GM19324 (cell line): ENCODE measurements at regions not wholly inside any gene's neighbourhood (a gene's known extent, or its start where the extent isn't known, plus 50 kb on each side); places are given as distances from the start of the nearest gene placed in this dataset.

Experiments
- ATAC-seq: cut with Tn5 transposase; IDR thresholded peaks from one replicate; pipeline ENCODE4 v1.9.1; 2021; ENCODE audit warnings: mild to moderate bottlenecking, moderate library complexity; ENCODE audit not compliant: unreplicated experiment, low FRiP score

DNA sequence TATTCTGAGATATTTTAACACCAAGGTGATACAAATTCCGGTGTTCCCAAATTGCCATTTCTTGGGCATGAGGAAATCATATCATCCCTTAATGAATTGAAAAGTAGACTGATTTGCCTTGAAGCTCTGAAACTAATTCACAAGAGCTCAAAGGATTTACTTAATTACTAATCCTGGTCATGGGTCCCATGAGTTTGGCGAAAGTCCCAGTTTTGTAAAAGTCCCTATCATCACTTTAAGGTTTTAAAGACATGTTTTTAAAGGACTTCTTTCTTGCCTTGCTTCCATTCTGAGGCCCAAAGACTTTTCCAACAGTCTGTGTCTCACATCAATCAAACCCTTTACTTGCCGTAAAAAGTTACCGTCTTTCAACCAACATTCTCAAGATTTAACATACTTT lies 377.9 kb downstream of the DNAJB9 start:
- no peak for ATAC-seq

DNA sequence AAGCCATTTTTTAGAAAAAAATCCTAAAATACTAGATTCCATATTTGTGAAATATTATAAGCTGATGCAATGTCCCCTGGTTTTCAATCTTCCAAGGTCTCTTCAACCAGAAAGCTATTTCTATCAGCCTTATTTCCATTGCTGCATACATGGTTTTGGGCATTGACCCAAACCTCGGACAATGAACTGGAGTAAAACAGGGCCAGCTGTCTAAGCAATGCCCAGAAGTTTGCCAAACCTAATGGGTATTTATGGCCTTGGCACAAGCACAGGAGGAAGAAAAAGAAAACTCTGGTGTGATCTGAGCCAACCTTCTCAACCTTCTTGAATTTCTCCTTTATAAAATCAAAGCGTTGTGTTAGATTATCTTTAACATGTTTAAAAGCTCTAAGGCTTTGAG lies 402.3 kb downstream of the DNAJB9 start:
- ATAC-seq: no peak

DNA sequence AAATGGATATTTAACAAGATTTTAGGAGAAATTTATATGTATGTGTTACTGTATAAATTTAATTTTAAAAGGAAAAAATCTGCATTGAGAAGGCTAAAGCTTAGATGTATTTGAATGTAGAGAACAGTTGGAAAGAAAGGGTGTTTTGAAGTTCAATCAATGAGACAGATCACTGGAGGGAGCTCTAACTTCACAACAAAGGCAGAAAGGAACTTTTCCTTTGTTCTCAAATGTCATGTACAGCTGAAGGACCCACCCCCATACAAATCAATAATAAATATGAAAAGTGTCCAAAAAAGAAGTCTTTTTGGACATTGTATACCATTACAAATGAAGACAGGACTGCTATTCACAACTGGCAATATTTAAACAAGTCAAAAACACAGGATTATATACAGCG lies 403.4 kb downstream of the DNAJB9 start:
- no peak for ATAC-seq

DNA sequence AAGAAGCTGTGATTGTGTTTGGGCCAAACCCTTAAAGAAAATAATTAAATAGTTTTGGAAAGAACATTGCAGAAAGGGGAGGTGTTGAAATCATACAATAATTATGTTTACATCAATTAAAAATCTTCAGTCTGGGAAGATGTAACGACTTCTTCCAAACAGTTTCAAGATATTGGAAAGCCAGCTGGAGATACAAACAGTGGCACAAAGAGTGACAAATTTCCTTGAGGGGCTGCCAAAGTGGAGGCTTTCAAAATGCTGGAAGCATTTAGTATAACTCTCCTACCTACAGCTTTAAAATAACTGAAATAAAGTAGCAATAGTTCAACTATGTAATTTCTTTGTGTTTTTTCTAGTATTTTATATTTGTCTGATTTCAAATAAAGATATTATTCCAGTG lies 405.0 kb downstream of the DNAJB9 start:
- ATAC-seq: no peak

DNA sequence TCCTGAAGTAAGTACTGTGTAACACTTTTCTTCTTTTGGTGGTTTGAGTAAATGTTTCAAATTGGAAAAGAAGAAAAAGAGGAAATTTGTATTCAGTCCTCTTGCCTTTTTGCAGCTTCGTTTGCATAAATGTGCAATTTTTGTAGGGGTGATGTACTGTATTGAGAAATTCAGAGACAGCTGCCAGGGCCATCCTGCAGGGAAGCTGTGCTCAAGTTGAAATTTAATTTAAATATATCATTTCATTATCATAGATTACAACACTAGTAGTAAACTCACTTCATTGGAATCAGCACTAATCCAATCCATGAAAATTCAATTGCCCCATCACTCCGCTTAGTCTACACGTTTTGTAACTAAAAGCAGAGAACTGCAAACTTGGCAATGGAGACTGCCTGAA lies 415.4 kb downstream of the DNAJB9 start:
- no peak for ATAC-seq

DNA sequence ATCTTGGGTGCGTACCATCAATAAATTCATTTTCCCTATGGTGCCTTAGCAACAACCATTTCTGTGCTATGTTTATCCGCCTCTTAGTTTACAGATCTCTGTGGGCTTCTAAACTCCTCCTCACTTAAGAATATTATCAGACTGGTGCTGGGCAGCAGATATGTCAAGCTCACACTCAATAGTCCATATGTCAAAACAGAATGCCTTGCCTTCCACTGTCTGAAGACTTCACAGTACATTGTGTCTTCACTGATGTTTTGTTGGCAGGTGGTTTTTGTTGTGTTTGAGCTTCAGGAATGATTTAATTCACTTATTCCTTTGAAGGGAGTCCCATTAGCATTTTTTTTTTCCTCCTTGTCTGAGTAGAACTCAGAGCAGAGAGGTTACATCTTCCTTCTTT lies 419.6 kb downstream of the DNAJB9 start:
- ATAC-seq: no peak

DNA sequence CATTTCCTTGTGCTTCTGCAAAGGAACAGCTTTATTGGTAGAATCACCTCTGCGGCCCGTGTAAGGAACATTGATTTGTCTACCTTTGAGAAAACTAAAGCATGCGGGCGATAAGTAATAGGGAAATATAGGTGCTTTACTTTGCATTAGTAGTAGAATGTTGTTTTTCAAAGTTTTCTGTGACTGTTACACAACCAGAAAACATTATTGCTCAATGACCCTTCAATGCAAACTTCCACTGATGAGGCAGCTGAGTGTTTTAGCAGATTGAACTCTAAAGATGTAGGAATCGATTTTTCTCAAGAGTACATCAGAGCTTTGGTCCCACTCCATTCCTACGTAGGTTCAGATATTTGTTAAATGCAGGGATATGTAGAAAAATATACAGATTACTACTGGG lies 427.8 kb downstream of the DNAJB9 start:
- no peak for ATAC-seq

DNA sequence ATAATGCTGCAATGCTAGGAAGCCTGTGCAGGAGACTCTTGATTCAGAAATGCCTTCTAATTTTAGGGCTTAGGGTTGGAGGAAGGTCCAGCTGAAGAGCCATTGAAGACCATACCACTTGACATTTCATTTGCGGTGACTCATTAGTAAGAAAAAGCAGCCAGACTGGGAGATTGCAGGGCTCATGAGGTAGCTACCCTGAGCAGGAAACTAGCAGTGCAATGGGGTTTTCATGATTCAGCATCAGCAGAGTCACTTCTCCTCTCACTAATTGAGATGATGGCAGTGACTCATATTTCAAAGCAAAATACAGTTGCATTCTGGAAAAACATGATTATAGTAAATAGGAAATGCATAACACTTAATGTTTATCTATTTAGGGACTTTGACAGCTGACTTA lies 434.1 kb downstream of the DNAJB9 start:
- no peak for ATAC-seq

DNA sequence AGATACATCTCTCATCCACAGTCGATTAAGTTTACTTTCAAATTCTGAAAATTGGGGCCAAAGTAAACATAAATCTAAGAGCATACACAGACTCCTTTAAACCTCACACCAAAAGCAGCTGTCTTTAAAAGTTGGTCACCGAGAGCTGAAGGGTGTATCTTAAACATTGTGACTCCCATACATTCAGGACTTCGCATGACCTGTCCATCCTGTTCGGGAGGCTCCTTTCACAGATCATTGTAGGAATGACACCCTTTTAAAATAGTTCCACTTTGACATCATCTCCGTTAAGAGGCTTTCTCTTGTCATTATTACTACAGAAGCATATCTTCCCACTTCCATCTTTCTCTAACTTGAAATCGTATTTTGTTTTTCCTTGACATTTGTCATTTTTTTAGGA lies 440.0 kb downstream of the DNAJB9 start:
- ATAC-seq: no peak

DNA sequence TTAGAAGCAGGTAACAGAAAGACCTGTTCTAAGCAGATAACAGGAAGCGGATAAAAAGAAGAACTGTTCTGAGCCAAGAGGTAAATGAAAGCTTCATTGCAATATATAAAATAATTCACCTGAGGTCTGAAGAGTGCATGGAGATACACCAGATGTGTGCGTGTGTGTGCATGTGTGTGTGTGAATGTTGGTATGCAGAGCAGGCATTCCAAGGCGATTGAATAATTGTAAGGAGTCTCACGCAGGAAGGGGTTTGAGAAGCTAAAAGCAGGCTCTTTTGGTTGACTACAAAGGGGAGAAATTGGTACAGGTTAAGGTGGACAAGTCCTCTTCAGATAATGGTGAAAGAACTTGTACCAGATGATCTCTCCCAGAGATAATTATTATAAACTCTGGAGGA lies 450.6 kb downstream of the DNAJB9 start:
- ATAC-seq: no peak

DNA sequence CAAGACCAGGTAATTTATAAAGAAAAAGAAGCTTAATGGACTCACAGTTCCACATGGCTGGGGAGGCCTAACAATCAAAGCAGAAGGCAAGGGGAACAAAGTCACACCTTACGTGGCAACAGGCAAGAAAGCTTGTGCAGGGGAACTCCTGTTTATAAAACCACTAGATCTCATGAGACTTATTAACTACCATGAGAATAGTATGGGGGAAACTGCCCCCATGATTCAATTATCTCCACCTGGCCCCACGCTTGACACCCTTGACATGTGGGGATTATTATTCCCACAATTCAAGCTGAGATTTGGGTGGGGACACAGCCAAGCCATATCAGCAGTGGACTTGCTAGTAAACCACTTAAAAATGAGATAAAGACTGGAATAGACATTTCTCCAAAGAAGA lies 451.7 kb downstream of the DNAJB9 start:
- no peak for ATAC-seq

DNA sequence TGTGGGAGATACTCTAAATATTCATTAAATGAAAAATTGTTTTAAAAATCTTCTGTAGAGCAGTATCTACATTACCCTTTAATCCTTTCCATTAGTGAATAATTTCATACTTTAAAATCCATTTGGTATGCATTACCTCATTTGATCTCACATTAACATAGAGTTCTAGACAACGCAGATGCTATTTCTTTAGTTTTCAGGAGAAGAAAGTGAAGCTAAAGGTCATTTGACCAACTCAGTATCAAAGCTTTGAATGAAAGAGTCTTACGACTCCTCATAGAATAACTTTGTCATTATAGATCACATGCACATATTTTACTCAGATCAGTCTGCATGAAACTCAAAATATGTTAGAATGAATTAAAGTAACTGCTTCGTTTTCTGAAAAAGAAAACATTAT lies 460.2 kb downstream of the DNAJB9 start:
- ATAC-seq: no peak

DNA sequence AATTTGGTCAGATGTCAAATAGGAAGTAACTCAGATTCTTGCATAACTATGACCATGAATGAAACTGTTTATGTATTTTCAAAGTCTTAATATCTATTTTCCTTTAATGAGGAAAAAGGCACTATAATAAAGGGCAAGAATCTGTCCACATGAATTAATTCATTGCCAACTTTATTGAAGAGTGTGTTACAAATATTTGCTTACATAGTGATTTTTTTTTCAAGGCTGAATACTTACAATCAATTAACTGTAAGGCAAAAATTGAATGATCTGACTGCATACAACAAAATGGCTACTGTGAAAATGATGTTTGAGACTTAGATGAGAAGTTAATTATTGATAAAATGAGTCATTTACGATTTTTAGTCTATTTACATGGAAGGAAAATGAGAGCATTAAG lies 475.0 kb downstream of the DNAJB9 start:
- no peak for ATAC-seq

DNA sequence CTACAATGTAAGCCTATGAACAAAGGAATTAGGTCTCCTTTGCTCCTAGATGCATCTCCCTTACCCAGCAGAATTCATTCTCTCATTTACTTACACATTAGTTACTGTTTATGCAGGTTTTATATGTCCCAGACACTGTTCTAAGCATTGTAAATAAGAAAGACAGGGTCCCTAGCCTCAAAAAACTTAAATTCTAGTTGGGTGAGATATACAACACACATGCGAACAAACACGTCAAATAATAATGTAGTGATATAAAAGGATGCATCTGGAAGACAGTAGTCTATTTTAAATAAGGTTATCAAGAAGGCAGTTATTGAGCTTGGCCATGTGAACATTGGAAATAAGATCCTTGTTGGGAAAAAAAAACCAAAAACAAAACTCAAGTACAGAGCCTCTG lies 479.7 kb downstream of the DNAJB9 start:
- no peak for ATAC-seq

DNA sequence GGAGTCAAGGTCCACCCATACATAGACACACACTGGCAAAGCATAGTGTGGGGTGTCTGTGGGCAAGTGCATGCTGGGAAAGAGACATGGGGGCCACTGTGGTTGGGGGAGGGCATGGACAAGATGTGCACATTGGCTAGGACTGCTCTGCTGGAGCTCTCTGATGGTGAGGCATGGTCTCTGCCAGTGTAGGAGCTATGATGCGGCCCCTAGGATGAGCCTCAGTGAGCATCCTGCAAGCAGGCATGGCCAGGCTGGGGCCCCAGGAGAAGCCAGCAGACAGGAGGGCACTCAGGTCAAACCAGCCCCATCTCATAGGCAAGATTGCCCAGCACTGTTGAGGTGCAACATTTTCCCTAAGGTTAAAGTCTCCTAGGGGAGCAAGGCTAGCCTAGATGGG lies 489.4 kb downstream of the DNAJB9 start:
- no peak for ATAC-seq

DNA sequence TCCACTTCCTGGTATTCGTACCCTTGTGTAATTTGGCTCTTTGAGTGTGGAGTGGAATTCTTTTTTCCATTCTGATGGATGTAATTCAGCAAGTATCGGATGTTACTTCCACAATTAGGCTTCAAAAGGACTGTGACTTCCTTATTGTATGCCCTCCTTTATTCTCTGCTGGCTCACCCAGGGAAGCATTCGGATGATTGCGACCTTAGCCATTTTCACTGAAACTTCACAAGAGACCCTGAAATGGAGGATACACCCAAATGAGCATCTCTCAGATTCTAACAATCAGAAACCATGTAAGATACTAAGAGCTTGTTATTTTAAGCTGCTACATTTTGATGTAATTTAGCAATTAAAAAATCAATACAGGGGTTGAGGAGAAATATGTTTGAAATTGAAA lies 493.1 kb downstream of the DNAJB9 start:
- ATAC-seq: no peak

DNA sequence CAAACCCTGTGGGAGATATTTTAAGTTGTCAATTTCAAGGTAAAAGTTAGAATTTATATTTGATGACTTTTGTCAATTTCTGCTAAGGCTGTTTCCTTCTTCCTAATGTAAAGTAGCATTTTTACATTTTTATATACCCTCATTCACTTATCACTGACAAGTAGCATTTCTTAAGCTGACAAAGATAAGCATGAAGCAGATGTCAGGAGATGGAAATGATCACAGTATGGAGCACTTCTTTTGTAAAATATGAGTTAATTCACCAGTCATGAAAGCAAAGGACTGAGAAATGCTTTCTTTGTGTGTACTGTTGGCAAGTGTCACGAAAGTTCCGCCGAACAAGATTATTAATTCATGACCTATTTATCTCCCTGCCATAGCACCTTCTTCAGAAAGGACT lies 503.9 kb downstream of the DNAJB9 start:
- ATAC-seq: no peak

DNA sequence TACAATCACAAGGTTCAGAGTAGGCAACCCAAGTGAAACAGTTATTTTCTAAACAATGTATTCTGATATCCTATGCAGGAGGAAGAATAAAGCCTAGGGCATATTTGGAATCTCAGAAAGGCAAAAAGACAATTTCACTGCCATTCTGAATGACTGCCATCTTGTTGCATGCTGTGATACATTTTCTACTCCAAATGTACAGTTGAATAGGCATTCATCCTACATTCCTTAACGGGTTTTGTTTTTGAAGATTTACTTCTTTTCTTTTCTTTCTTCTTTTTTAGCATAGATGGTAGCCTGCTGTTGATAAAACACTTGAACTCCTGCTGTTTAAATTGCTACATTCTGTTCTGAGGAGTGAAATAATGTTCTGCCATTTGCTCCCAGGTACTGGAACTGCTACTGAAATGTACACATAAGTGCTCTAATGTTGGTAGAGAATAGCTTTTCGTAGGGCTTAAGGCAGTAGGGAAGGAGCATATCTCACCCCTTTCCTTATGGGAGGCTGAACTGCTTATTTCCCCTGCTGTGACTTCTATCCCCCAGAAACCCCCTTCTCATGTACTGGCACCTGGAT lies 506.8 kb downstream of the DNAJB9 start:
- no peak for ATAC-seq

DNA sequence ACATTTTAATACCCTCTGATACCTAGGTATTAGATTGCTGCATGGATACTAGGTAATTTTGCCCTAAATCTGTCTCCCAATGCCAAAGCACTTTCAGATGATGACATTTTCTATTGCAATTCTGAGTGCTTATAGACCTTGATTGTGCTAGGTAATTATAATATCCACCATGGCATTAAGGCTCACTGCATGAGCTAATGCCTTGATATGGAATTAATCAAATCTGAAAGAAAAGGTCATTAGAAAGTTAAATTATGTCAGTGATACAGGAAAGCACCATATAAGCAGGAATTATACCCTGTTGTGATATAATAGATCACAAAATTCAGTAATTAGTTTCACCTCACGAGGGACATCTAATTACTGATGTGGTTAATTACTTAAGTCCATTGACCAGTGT lies 521.4 kb downstream of the DNAJB9 start:
- no peak for ATAC-seq

DNA sequence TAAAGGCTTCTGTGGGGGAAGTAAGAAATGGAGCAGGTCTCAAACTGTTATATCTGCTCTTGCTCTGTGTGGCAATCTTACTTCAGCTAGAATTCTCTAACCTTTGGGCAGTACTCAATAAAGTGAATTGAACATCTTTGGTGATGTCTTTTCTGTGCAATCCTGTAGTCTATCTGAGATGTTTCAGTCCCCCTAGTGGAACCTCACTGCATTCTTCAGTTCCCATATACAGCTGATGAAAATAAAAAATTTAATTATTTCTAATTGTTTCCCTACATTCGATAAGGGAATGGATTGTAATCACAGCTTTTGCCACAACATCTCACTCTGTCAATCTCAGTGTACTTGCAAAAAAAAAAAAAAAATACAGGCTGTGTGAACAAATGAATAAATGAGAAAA lies 522.6 kb downstream of the DNAJB9 start:
- ATAC-seq: no peak

DNA sequence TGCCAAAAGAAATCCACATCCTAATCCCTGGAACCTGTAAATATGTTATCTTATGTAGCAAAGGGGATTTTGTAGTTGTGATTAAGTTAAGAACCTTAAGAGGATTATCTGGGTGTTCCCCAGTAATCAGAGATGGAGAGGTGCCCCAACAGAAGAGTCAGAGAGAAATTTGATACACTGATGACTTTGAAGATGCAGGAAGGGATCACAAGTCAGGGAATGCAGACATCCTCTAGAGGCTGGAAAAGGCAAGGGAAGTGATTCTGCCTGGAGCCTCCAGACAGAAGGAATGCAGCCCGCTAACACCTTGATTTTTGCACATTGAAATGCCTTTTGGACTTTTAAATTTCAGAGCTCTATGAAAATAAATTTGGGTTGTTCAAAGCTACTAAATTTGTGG lies 531.7 kb downstream of the DNAJB9 start:
- no peak for ATAC-seq

DNA sequence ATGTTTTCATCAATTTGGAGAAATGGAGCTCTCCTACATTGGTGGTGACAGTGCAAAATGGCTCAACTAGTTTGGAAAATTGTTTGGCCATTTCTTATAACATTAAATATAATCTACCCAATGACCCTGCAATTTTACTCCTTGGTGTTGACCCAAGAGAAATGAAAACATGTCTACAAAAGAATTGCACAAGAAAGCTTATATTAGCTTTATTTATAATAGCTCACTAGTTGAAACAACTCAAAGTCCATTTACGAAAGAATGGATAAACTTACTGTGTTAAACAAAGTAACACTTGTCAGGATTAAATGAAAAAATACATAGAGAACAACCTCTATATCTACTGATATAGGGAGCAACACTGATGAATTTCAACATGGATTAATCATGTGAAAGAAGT lies 539.9 kb downstream of the DNAJB9 start:
- no peak for ATAC-seq

DNA sequence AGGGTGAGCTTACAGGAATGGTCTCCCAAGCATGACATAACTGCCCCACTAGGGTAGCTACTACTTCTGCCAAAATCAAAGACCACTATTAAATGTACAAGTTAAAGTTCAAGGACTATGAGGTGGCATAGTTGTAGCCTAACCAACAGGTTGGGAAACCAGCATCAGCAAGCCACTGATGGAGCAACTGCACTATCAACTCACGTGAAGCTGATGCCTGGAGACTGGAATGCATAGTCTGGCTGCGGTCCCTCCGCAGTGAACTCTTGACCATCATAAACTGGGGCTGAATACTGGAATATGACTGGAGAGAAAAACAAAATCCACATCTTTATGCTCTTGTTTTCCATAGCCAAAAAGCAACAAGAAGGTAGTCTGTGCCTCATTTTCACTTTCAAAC lies 541.4 kb downstream of the DNAJB9 start:
- no peak for ATAC-seq
